ENCODE measurements at regions not wholly inside any gene's neighbourhood (a gene's known extent, or its start where the extent isn't known, plus 50 kb on each side); places are given as distances from the start of the nearest gene placed in this dataset.

DNA sequence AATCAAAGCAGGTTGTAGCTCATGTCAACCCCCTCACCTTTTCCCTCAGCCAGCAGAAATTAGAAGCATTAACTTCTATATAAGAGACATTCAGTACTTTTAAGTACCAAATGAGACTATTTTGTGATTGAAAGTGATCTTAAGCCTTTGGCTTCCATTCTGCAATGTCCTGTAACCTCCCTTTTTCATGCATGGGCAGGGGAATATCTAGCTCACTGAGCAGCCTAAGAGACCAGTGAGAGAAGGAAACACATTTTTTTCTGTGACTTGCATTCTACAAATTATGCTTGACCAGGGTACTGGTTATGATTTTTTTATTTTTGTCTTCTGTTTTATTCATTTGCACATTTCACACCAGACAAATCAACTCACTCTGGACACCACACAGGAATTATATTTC, 369.6 kb downstream of the KCTD12 start:
- TF ChIP-seq EP300 (IDR thresholded peaks at IDR 0.05) (no peak), POLR2A (IDR thresholded peaks at IDR 0.05) (no peak)
- TF ChIP-seq, protein P1, sequence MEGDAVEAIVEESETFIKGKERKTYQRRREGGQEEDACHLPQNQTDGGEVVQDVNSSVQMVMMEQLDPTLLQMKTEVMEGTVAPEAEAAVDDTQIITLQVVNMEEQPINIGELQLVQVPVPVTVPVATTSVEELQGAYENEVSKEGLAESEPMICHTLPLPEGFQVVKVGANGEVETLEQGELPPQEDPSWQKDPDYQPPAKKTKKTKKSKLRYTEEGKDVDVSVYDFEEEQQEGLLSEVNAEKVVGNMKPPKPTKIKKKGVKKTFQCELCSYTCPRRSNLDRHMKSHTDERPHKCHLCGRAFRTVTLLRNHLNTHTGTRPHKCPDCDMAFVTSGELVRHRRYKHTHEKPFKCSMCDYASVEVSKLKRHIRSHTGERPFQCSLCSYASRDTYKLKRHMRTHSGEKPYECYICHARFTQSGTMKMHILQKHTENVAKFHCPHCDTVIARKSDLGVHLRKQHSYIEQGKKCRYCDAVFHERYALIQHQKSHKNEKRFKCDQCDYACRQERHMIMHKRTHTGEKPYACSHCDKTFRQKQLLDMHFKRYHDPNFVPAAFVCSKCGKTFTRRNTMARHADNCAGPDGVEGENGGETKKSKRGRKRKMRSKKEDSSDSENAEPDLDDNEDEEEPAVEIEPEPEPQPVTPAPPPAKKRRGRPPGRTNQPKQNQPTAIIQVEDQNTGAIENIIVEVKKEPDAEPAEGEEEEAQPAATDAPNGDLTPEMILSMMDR (IDR thresholded peaks at IDR 0.05) = no peak
- no peaks in the 10 kb centered on the region for H3K36me3 ChIP-seq
- no peak overlapping the region for H3K4me3 ChIP-seq
- H3K4me1 ChIP-seq (ENCODE audit: insufficient read depth) = no peaks in the 10 kb centered on the region
- DNase-seq = no peak
- no peaks in the 10 kb centered on the region for H3K9me3 ChIP-seq
- intact Hi-C loops (cut with DNase I) = no loop called here
- no peak overlapping the region for H3K27ac ChIP-seq
- H3K27me3 ChIP-seq = no peaks in the 10 kb centered on the region

DNA sequence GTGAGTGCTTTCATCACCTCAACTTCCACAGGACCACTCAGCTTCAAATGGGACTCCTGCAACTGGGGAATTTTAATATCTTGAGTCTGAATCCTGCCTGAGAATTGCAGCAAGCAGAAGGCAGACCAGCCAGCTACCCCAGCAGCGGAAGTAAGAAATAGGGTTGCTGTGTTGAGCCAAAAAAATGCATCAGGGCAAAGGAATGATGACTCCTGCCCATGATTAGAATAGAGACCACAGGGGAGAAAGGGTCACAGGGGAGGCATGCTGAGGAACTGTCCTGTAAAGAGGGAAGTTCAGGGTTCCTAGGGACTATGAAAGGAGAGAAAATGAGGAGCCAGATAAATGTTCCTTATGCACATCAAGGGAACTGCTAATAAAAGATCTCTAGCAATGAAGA, 370.2 kb downstream of the KCTD12 start:
- H3K9me3 ChIP-seq = no peaks in the 10 kb centered on the region
- no peak overlapping the region for H3K4me3 ChIP-seq
- DNase-seq = no peak
- H3K27ac ChIP-seq = no peak overlapping the region
- TF ChIP-seq POLR2A (IDR thresholded peaks at IDR 0.05) = no peak
- no peak for TF ChIP-seq EP300 (IDR thresholded peaks at IDR 0.05)
- TF ChIP-seq, protein P1 (IDR thresholded peaks at IDR 0.05) = no peak
- H3K36me3 ChIP-seq = no peaks in the 10 kb centered on the region
- H3K27me3 ChIP-seq = no peaks in the 10 kb centered on the region
- H3K4me1 ChIP-seq (ENCODE audit: insufficient read depth) = no peaks in the 10 kb centered on the region
- intact Hi-C loops (cut with DNase I) = no loop called here
- WGBS, 3 donors = 24 to 75% (median 66%) methylated on average over 1 of the region's 1 CpG

DNA sequence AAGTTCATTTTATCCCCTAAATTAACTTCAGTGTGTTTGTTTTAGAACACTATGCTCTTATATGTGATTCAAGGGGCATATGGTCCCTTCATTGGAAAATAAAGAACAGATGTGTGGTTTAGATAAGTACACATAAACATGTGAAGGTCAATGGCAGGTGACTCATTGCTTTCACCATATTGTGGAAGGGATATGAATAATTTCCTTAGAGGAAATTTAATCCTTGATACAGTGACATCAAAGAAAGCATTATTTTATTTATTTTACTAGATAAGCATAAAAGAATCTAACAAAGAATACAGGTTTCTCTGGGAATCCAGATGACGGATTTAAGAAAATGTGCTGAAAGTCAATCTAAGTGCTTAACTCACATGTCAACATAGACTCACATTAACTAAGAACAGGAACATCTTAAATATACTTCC, 373.5 kb downstream of the KCTD12 start:
- intact Hi-C loops (cut with DNase I) = no loop called here
- Histone ChIP-seq H3K27me3 (no peaks in the 10 kb centered on the region), H3K36me3 (no peaks in the 10 kb centered on the region), H3K27ac (no peak overlapping the region), H3K4me1 (ENCODE audit: insufficient read depth) (no peaks in the 10 kb centered on the region), H3K4me3 (no peak overlapping the region), H3K9me3 (no peaks in the 10 kb centered on the region)
- no peak for TF ChIP-seq POLR2A (IDR thresholded peaks at IDR 0.05)
- no peak for DNase-seq
- 68 to 75% (median 69%) methylated on average over 1 of the region's 1 CpG for WGBS, 3 donors

DNA sequence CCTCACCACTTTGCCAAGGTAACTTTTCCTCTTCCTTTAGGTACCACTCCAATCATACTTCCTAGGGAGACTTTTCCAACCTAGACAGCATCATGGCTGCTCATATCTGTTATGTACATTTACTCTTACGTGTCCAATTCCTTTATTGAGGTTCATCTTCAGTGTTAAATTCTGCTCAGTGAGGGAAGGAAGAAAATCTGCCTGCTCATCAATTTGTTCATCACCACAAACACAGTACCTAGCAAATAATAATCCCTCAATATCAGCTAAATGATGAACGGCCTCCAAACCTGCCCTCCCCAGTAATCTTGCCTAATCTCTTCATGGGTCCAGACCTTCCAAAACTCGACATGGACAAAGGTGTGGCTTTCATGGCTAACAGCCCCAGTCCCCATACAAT, 380.8 kb downstream of the KCTD12 start:
- Histone ChIP-seq H3K4me1 (ENCODE audit: insufficient read depth) (no peaks in the 10 kb centered on the region), H3K27me3 (no peaks in the 10 kb centered on the region), H3K4me3 (no peak overlapping the region), H3K36me3 (no peaks in the 10 kb centered on the region), H3K27ac (no peak overlapping the region), H3K9me3 (no peaks in the 10 kb centered on the region)
- TF ChIP-seq EP300 (IDR thresholded peaks at IDR 0.05) = no peak
- TF ChIP-seq, protein P1 (IDR thresholded peaks at IDR 0.05) = no peak
- intact Hi-C loops (cut with DNase I) = loop anchor here in 1 of 4 donors (10.0 kb wide), 1 partner anchor 1549 kb away; no protein-coding TSS in a partner anchor
- WGBS, 3 donors = 53 to 83% (median 60%) methylated on average over 3 of the region's 3 CpGs
- no peak for DNase-seq

DNA sequence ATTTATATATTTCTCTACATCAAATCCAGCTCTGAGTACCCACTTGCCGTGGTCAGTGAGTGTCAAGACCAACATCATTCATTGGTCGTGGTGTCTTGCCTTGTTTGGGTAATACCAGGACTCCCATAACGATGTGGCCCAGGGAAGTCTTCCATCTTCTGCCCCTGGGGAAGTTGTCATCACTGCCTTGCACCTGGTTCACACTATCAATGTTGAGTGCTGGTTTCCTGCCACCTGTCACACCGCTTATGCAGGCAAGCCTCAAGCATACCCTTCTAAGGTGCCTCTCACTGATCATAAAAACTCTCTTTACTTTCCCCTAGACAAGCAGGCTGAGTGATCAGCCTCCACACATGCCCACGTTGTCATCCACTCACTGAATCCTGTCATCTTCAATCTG, 382.4 kb downstream of the KCTD12 start:
- Histone ChIP-seq H3K36me3 (no peaks in the 10 kb centered on the region), H3K9me3 (no peaks in the 10 kb centered on the region), H3K27me3 (no peaks in the 10 kb centered on the region), H3K27ac (no peak overlapping the region), H3K4me3 (no peak overlapping the region), H3K4me1 (ENCODE audit: insufficient read depth) (peaks cover 1% of the 10 kb centered on the region)
- DNase-seq = no peak
- TF ChIP-seq, protein P1 (IDR thresholded peaks at IDR 0.05) = no peak
- TF ChIP-seq EP300 (IDR thresholded peaks at IDR 0.05) = no peak
- no peak for TF ChIP-seq POLR2A (IDR thresholded peaks at IDR 0.05)
- 71 to 90% (median 73%) methylated on average over 5 of the region's 5 CpGs for WGBS, 3 donors
- intact Hi-C loops (cut with DNase I) = loop anchor here in 1 of 4 donors (10.0 kb wide), 1 partner anchor 1551 kb away; no protein-coding TSS in a partner anchor

Data from ovary (tissue), 7 donors.